OCI-LY1 (cell line): ENCODE measurements at regions not wholly inside any gene's neighbourhood (a gene's known extent, or its start where the extent isn't known, plus 50 kb on each side); places are given as distances from the start of the nearest gene placed in this dataset.

Experiments
- H2AFZ ChIP-seq: fragments of 200-600 bp; sonication (generic), shearing (Covaris generic); 2 replicates; pipeline ENCODE4 v1.6.0; 2014; ENCODE audit warnings: antibody characterized with exemption, mild to moderate bottlenecking, low read length
- H3F3A ChIP-seq: fragments of 200-600 bp; sonication (generic), shearing (Covaris generic); 2 replicates; pipeline ENCODE4 v1.6.0; 2014; ENCODE audit warnings: mild to moderate bottlenecking, antibody characterized with exemption, low read length, moderate library complexity; ENCODE audit not compliant: insufficient read depth
- H3K27ac ChIP-seq: fragments of 200-600 bp; sonication (generic); 2 replicates; pipeline ENCODE4 v1.5.1; 2014; ENCODE audit warnings: low read length, mixed run types, mild to moderate bottlenecking, low read depth; ENCODE audit not compliant: poor library complexity, severe bottlenecking
- H3K27me3 ChIP-seq: fragments of 200-600 bp; sonication (generic); 2 replicates; pipeline ENCODE4 v1.6.0; 2014; ENCODE audit warnings: antibody characterized with exemption, mild to moderate bottlenecking, low read length, moderate library complexity; ENCODE audit not compliant: insufficient read depth
- H3K36me3 ChIP-seq: fragments of 200-600 bp; sonication (generic); 2 replicates; pipeline ENCODE4 v1.6.1; 2014; ENCODE audit warnings: mild to moderate bottlenecking, antibody characterized with exemption, low read length, moderate library complexity, mixed read lengths; ENCODE audit not compliant: insufficient read depth
- H3K4me1 ChIP-seq: fragments of 200-600 bp; sonication (generic); 2 replicates; pipeline ENCODE4 v1.5.1; 2014; ENCODE audit warnings: mild to moderate bottlenecking, low read length, moderate library complexity; ENCODE audit not compliant: insufficient read depth, severe bottlenecking
- H3K4me2 ChIP-seq: fragments of 200-600 bp; sonication (generic), shearing (Covaris generic); 2 replicates; pipeline ENCODE4 v1.6.1; 2014; ENCODE audit warnings: low read length
- H3K4me3 ChIP-seq: fragments of 200-600 bp; sonication (generic); 2 replicates; pipeline ENCODE4 v1.5.1; 2014; ENCODE audit warnings: low read length, low read depth, mild to moderate bottlenecking, mixed read lengths; ENCODE audit not compliant: poor library complexity, severe bottlenecking
- H3K79me2 ChIP-seq: fragments of 200-600 bp; shearing (Covaris generic); 2 replicates; pipeline ENCODE4 v1.6.1; 2016; ENCODE audit warnings: mixed run types, low read length, mixed read lengths; ENCODE audit not compliant: insufficient read depth
- H3K9ac ChIP-seq: fragments of 200-600 bp; sonication (generic), shearing (Covaris generic); 2 replicates; pipeline ENCODE4 v1.6.1; 2014; ENCODE audit warnings: mild to moderate bottlenecking, low read length, mixed read lengths
- H3K9me2 ChIP-seq: fragments of 200-600 bp; sonication (generic), shearing (Covaris generic); 2 replicates; pipeline ENCODE4 v1.6.1; 2014; ENCODE audit warnings: low read depth, mild to moderate bottlenecking, low read length, mixed read lengths
- H3K9me3 ChIP-seq: fragments of 200-600 bp; shearing (Covaris generic); 2 replicates; pipeline ENCODE4 v1.6.1; 2014; ENCODE audit warnings: low read length, mixed read lengths
- H4K20me1 ChIP-seq: fragments of 200-600 bp; sonication (generic), shearing (Covaris generic); 2 replicates; pipeline ENCODE4 v1.6.0; 2016; ENCODE audit warnings: mild to moderate bottlenecking, low read length; ENCODE audit not compliant: insufficient read depth
- EZH2 ChIP-seq: fragments of 200-600 bp; sonication (generic), shearing (Covaris generic); IDR thresholded peaks from 2 replicates; pipeline ENCODE4 v1.8.0; 2017; ENCODE audit warnings: borderline replicate concordance, mixed run types, mild to moderate bottlenecking, antibody characterized with exemption, low read length, moderate library complexity, mixed read lengths
- TF ChIP-seq, protein P1 (sequence below): fragments of 200-600 bp; sonication (generic), shearing (Covaris generic); IDR thresholded peaks from 2 replicates; pipeline ENCODE4 v1.5.1; 2017; ENCODE audit warnings: mild to moderate bottlenecking, antibody characterized with exemption, low read length, moderate library complexity, mixed read lengths

DNA sequence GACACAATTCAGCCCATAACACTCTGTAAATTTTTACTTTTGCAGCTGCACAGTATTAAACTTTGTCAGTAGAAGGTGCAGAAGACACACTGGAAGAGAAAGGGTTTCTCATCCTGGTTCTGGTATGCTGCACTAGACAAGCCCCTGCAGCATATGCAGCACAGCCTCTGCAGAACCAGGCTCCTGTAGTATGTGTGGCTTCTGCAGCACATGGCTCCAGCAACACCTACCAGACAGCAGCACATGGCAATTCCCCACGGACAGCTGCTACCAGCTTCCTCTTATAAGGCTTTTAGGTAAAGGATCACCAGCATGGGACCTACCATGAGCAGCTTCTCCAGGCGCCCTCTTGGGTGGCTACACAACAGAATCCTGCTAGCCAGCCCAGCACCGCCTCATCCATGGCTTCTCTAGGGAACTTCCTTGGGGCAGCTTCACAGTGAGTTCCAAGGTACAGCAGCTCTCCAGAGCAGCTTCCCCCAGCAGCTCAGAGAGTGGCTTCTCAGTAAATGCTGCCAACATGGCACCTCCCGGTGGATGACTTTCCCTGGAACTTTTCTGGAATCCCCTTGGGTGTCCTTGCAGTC is 534.4 kb upstream of the CXADR start:
- no peak overlapping the region for H3K4me3 ChIP-seq
- H3K27me3 ChIP-seq: no peaks in the 10 kb centered on the region
- H3K9me3 ChIP-seq: no peaks in the 10 kb centered on the region
- H3F3A ChIP-seq: no peaks in the 10 kb centered on the region
- H3K4me2 ChIP-seq: no peak overlapping the region
- H3K9ac ChIP-seq: no peak overlapping the region
- no peak overlapping the region for H2AFZ ChIP-seq
- no peaks in the 10 kb centered on the region for H3K4me1 ChIP-seq
- TF ChIP-seq, protein P1, sequence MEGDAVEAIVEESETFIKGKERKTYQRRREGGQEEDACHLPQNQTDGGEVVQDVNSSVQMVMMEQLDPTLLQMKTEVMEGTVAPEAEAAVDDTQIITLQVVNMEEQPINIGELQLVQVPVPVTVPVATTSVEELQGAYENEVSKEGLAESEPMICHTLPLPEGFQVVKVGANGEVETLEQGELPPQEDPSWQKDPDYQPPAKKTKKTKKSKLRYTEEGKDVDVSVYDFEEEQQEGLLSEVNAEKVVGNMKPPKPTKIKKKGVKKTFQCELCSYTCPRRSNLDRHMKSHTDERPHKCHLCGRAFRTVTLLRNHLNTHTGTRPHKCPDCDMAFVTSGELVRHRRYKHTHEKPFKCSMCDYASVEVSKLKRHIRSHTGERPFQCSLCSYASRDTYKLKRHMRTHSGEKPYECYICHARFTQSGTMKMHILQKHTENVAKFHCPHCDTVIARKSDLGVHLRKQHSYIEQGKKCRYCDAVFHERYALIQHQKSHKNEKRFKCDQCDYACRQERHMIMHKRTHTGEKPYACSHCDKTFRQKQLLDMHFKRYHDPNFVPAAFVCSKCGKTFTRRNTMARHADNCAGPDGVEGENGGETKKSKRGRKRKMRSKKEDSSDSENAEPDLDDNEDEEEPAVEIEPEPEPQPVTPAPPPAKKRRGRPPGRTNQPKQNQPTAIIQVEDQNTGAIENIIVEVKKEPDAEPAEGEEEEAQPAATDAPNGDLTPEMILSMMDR: no peak
- no peaks in the 10 kb centered on the region for H4K20me1 ChIP-seq
- no peaks in the 10 kb centered on the region for H3K9me2 ChIP-seq
- H3K79me2 ChIP-seq: no peaks in the 10 kb centered on the region
- H3K36me3 ChIP-seq: no peaks in the 10 kb centered on the region
- H3K27ac ChIP-seq: no peak overlapping the region

DNA sequence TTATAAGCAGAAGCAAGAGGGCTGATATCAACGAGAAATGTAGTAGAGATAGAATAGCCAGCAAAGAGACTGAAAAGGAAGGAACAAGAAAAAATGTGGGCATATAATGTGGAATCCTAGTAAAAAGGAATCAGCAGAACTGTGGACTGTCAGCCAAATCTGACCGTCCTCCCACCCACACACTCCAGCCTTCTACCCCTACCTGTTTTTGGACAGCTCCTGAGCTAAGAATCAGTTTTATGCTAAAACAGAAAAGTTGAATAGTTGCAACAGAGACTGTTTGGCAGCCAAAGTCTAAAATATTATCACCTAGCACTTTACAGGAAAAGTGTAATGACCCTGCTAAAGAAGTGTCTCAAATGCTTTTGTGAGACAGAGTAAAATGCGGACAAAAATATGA is 533.3 kb upstream of the CXADR start:
- Histone ChIP-seq H4K20me1 (no peaks in the 10 kb centered on the region), H3K4me1 (no peaks in the 10 kb centered on the region), H3K9ac (no peak overlapping the region), H3K79me2 (no peaks in the 10 kb centered on the region), H3K4me2 (no peak overlapping the region), H3F3A (no peaks in the 10 kb centered on the region), H3K9me3 (no peaks in the 10 kb centered on the region), H3K36me3 (no peaks in the 10 kb centered on the region), H3K27ac (no peak overlapping the region), H3K4me3 (no peak overlapping the region), H3K9me2 (no peaks in the 10 kb centered on the region), H3K27me3 (no peaks in the 10 kb centered on the region), H2AFZ (no peak overlapping the region)
- TF ChIP-seq EZH2: no peak
- TF ChIP-seq, protein P1: no peak

GRCh38 chr21:16983420-16983819 is 529.4 kb upstream of the CXADR start:
- no peak overlapping the region for H2AFZ ChIP-seq
- H4K20me1 ChIP-seq: no peaks in the 10 kb centered on the region
- H3K9ac ChIP-seq: no peak overlapping the region
- H3F3A ChIP-seq: no peaks in the 10 kb centered on the region
- TF ChIP-seq EZH2: no peak
- TF ChIP-seq, protein P1: no peak
- H3K27me3 ChIP-seq: no peaks in the 10 kb centered on the region
- H3K9me2 ChIP-seq: no peaks in the 10 kb centered on the region
- no peak overlapping the region for H3K4me3 ChIP-seq
- H3K9me3 ChIP-seq: no peaks in the 10 kb centered on the region
- no peak overlapping the region for H3K27ac ChIP-seq
- H3K4me1 ChIP-seq: no peaks in the 10 kb centered on the region
- no peaks in the 10 kb centered on the region for H3K36me3 ChIP-seq
- no peak overlapping the region for H3K4me2 ChIP-seq
- no peaks in the 10 kb centered on the region for H3K79me2 ChIP-seq
